ENCODE measurements at regions not wholly inside any gene's neighbourhood (a gene's known extent, or its start where the extent isn't known, plus 50 kb on each side); places are given as distances from the start of the nearest gene placed in this dataset.

DNA sequence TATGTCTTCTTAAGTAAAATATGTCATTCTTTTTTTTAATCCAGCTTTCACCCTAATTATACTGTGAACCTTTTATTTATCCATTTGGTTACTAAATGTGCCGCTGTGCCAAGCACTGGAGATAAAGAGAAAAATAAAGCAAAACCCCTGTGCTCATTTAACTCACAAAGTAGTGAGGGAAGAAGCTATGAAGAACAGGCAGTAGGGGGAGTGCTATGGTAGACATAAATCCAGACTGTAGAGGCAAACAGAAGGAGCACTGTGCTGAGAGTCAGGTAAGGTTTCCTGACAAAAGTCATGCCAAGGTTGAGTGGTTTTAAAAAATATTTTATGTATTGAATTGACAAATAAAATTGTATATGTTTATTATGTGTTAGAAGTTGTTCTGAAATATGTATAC lies 188.5 kb upstream of the SYT10 start:
- TF ChIP-seq, protein P1, sequence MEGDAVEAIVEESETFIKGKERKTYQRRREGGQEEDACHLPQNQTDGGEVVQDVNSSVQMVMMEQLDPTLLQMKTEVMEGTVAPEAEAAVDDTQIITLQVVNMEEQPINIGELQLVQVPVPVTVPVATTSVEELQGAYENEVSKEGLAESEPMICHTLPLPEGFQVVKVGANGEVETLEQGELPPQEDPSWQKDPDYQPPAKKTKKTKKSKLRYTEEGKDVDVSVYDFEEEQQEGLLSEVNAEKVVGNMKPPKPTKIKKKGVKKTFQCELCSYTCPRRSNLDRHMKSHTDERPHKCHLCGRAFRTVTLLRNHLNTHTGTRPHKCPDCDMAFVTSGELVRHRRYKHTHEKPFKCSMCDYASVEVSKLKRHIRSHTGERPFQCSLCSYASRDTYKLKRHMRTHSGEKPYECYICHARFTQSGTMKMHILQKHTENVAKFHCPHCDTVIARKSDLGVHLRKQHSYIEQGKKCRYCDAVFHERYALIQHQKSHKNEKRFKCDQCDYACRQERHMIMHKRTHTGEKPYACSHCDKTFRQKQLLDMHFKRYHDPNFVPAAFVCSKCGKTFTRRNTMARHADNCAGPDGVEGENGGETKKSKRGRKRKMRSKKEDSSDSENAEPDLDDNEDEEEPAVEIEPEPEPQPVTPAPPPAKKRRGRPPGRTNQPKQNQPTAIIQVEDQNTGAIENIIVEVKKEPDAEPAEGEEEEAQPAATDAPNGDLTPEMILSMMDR (IDR thresholded peaks at IDR 0.05), result no peak
- TF ChIP-seq POLR2A (IDR thresholded peaks at IDR 0.05), result no peak
